ENCODE measurements at regions not wholly inside any gene's neighbourhood (a gene's known extent, or its start where the extent isn't known, plus 50 kb on each side); places are given as distances from the start of the nearest gene placed in this dataset.

DNA sequence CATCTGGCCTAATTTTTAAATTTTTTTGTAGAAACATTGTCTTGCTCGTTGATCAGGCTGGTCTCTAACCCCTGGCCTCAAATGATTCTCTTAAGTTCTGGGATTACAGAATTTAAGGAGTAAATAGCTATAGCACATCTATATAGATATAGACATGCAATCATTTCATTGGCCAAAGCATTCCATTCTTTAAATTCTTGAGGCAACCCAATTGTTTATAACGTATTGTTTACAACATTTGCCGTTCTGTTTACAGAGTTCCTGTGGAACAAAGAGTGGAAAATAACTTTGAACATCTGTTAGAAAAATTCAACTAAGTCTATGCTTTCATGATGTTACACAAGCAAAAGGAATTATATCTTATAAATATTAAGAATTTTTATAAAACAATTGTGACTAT lies 205.2 kb upstream of the ROBO2 start:
- no peak for TF ChIP-seq POLR2A (IDR thresholded peaks at IDR 0.05; ENCODE audit: low read depth, low read length)
- TF ChIP-seq POLR2AphosphoS5 (IDR thresholded peaks at IDR 0.05; ENCODE audit: low read depth, low read length), result no peak
- TF ChIP-seq POU2F2 (IDR thresholded peaks at IDR 0.05; ENCODE audit: low read depth, low read length), result no peak
- TF ChIP-seq TAF1 (IDR thresholded peaks at IDR 0.05; ENCODE audit: low read depth, low read length), result no peak
